GM12878 (cell line): ENCODE measurements at regions not wholly inside any gene's neighbourhood (a gene's known extent, or its start where the extent isn't known, plus 50 kb on each side); places are given as distances from the start of the nearest gene placed in this dataset.

ENCODE experiments used
- ATAC-seq: fragments of 200-7000 bp; cut with Tn5 transposase; 3 replicates; pipeline ENCODE4 v1.9.1; 2020; ENCODE audit warnings: mild to moderate bottlenecking, moderate library complexity
- BruUV-seq: library from RNA; stranded (reverse); fragments of 400-500 nt; replicated peaks from 2 replicates; lab custom pipeline; 2021; lab: Mats Ljungman, UMichigan
- CTCF ChIA-PET: fragments of 300-600 bp; sonication (Branson Sonifier 250); formaldehyde crosslinking; extraction: SDS; loops from one replicate; lab custom pipeline; 2021; ENCODE audit warnings: inconsistent platforms; lab: Yijun Ruan, JAX
- POLR2A ChIA-PET: fragments of 350-600 bp; formaldehyde crosslinking; extraction: SDS; loops from one replicate; lab custom pipeline; 2021; ENCODE audit warnings: inconsistent platforms; lab: Charles Lee
- RAD21 ChIA-PET: fragments of 300-600 bp; sonication (Branson Sonifier 250); formaldehyde crosslinking; loops from one replicate; lab custom pipeline; 2023; ENCODE audit warnings: antibody characterized with exemption; ENCODE audit not compliant: unreplicated experiment; lab: Charles Lee
- SMC1A ChIA-PET: fragments of 300-600 bp; sonication (Branson Sonifier 250); formaldehyde crosslinking; loops from one replicate; lab custom pipeline; 2023; ENCODE audit not compliant: unreplicated experiment, uncharacterized antibody; lab: Charles Lee
- DNase-seq: peaks from one replicate; pipeline ENCODE4 v3.0.0-alpha.2; 2011; ENCODE audit warnings: low read depth, low spot score
- FAIRE-seq: peaks from 3 replicates; lab custom pipeline; 2011; peaks lifted over from hg19 to GRCh38; lab: Jason Lieb, UNC
- H2AFZ ChIP-seq: 2 replicates; pipeline ENCODE4 v1.6.0; 2011; ENCODE audit warnings: low read depth, low read length, control low read depth; ENCODE audit not compliant: control insufficient read depth
- H3K27ac ChIP-seq: 2 replicates; pipeline ENCODE4 v1.5.1; 2011; ENCODE audit warnings: control low read depth; ENCODE audit not compliant: control insufficient read depth, insufficient read depth
- H3K27me3 ChIP-seq, 2 experiments: replicated peaks in 1 of 2; 2 replicates each; pipeline versions ENCODE4 v1.6.0 to v1.6.1; 2011; ENCODE audit warnings: low read length in 1 of 2; ENCODE audit not compliant: control insufficient read depth in 2 of 2, insufficient read depth in 2 of 2
- H3K36me3 ChIP-seq, 2 experiments: 2 replicates each; pipeline ENCODE4 v1.5.1; 2011; ENCODE audit warnings: low read length in 1 of 2; ENCODE audit not compliant: control insufficient read depth in 2 of 2, insufficient read depth in 2 of 2
- H3K4me1 ChIP-seq: 2 replicates; pipeline ENCODE4 v1.6.1; 2011; ENCODE audit warnings: mild to moderate bottlenecking, low read length, moderate library complexity, mixed read lengths; ENCODE audit not compliant: control insufficient read depth, insufficient read depth
- H3K4me2 ChIP-seq: 2 replicates; pipeline ENCODE4 v1.6.0; 2011; ENCODE audit warnings: control low read depth; ENCODE audit not compliant: control insufficient read depth, insufficient read depth
- H3K4me3 ChIP-seq: fragments of 200-600 bp; sonication (generic); 2 replicates; pipeline ENCODE4 v1.5.1; 2016
- H3K79me2 ChIP-seq: 2 replicates; pipeline ENCODE4 v1.6.0; 2011; ENCODE audit warnings: low read length; ENCODE audit not compliant: control insufficient read depth, insufficient read depth
- H3K9ac ChIP-seq: 2 replicates; pipeline ENCODE4 v1.8.0; 2011; ENCODE audit warnings: low read length, control low read depth, mixed read lengths; ENCODE audit not compliant: control insufficient read depth, insufficient read depth
- H3K9me3 ChIP-seq: replicated peaks from 3 replicates; pipeline ENCODE4 v1.5.1; 2011; ENCODE audit warnings: mild to moderate bottlenecking, low read length; ENCODE audit not compliant: control insufficient read depth, insufficient read depth
- H4K20me1 ChIP-seq: 2 replicates; pipeline ENCODE4 v1.6.0; 2011; ENCODE audit not compliant: control insufficient read depth, insufficient read depth
- BCL11A ChIP-seq: IDR thresholded peaks from 2 replicates; pipeline ENCODE4 v1.6.1; 2011; ENCODE audit warnings: low read depth, low read length
- POLR2AphosphoS2 ChIP-seq: IDR thresholded peaks from 2 replicates; pipeline ENCODE4 v1.6.1; 2011; ENCODE audit warnings: low read depth, mild to moderate bottlenecking, low read length, improper control_type of control experiment, moderate library complexity
- RAD21 ChIP-seq: IDR thresholded peaks from 2 replicates; pipeline ENCODE4 v1.6.1; 2011; ENCODE audit warnings: mild to moderate bottlenecking, low read depth, low read length, moderate library complexity; ENCODE audit not compliant: insufficient read depth
- ZNF207 ChIP-seq: fragments of 450-650 bp; IDR thresholded peaks from 2 replicates; pipeline ENCODE4 v1.6.1; 2014; ENCODE audit warnings: antibody characterized with exemption, mild to moderate bottlenecking, borderline replicate concordance
- WGBS: methylation state at CpG from one replicate; pipeline ENCODE4 v1.1.6; 2016; ENCODE audit warnings: low lambda C conversion rate; ENCODE audit not compliant: insufficient replicate concordance, insufficient coverage; ENCODE audit errors: missing lambda C conversion rate; 5-methylcytosine and 5-hydroxymethylcytosine counted together
- in situ Hi-C: fragments of 300-500 bp; cut with MboI; formaldehyde crosslinking; loops from 9 replicates; pipeline ENCODE4 v1.14.3; 2018; ENCODE audit warnings: mixed read lengths
- intact Hi-C: fragments of 100-400 bp; cut with micrococcal nuclease; formaldehyde crosslinking; loops from one replicate; pipeline ENCODE4 v1.14.2; 2022; ENCODE audit not compliant: unreplicated experiment
- TF ChIP-seq, protein P1 (sequence below), 3 experiments: IDR thresholded peaks in 2 of 3; conservative IDR thresholded peaks in 1 of 3; 2 replicates each; pipeline ENCODE4 v1.5.1; 2011; ENCODE audit warnings: low read depth in 3 of 3, low read length in 3 of 3, mild to moderate bottlenecking in 3 of 3, control low read depth in 2 of 3, moderate library complexity in 2 of 3, inconsistent platforms in 1 of 3, mixed read lengths in 1 of 3; ENCODE audit not compliant: control insufficient read depth in 2 of 3, insufficient read depth in 1 of 3; ENCODE audit errors: extremely low read depth in 1 of 3

DNA sequence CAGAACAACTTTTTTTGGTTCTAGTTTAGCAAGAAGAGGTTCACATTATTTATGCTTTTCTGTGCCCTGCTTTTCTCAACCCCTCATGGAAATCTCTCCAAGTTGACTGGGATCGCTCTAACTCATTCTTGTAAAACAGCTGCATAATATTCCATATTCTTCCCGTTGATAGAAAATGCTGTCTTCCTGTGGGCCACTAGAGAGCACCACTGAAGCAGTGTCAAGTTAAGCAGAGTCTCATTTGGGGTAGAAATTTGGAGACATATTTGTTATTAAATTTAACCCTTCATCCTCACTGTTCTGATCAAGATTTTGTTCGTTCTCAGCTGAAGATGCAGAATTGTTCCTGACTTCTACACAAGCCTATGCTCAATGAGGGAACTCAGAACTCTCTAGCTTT is 140.1 kb downstream of the CEMIP2 start:
- Histone ChIP-seq H3K9ac (no peak overlapping the region), H3K4me1 (no peaks in the 10 kb centered on the region), H3K79me2 (no peaks in the 10 kb centered on the region), H2AFZ (no peak overlapping the region), H4K20me1 (no peaks in the 10 kb centered on the region), H3K36me3 (no peaks in the 10 kb centered on the region), H3K27me3 (no peaks in the 10 kb centered on the region), H3K4me3 (no peak overlapping the region), H3K9me3 (no peaks in the 10 kb centered on the region)
- no peak for FAIRE-seq
- intact Hi-C loops, result loop anchor here (10.0 kb wide), 1 partner anchor 57 kb away; no protein-coding TSS in a partner anchor
- ChIA-PET RAD21 (interaction anchor here (0.6 to 1.9 kb wide), 6 partner anchors 11 to 193 kb away, joined by 3 to 7 read pairs (median 3); no protein-coding TSS in a partner anchor), POLR2A (no interaction called here), CTCF (interaction anchor here (0.7 to 2.7 kb wide), 13 partner anchors 11 to 191 kb away, joined by 3 to 14 read pairs (median 4); partner anchors contain the start of gene CEMIP2)
- WGBS, result 29% methylated on average over 3 of the region's 3 CpGs
- no peak; the same call in 2 of the 3 replicates for ATAC-seq
- no peak for TF ChIP-seq POLR2AphosphoS2
- TF ChIP-seq, protein P1, sequence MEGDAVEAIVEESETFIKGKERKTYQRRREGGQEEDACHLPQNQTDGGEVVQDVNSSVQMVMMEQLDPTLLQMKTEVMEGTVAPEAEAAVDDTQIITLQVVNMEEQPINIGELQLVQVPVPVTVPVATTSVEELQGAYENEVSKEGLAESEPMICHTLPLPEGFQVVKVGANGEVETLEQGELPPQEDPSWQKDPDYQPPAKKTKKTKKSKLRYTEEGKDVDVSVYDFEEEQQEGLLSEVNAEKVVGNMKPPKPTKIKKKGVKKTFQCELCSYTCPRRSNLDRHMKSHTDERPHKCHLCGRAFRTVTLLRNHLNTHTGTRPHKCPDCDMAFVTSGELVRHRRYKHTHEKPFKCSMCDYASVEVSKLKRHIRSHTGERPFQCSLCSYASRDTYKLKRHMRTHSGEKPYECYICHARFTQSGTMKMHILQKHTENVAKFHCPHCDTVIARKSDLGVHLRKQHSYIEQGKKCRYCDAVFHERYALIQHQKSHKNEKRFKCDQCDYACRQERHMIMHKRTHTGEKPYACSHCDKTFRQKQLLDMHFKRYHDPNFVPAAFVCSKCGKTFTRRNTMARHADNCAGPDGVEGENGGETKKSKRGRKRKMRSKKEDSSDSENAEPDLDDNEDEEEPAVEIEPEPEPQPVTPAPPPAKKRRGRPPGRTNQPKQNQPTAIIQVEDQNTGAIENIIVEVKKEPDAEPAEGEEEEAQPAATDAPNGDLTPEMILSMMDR (IDR thresholded peaks at IDR 0.05 in 2 of 3, conservative IDR thresholded peaks at IDR 0.05 in 1 of 3; ENCODE audit: control insufficient read depth in 2 of 3, extremely low read depth in 1 of 3, insufficient read depth in 1 of 3, low read depth in 3 of 3, low read length in 3 of 3), result peak; percentile 20 to 30 (median 24); a peak in 3 of 6 replicates
- TF ChIP-seq RAD21, result 0 out of 2 replicates have a peak, but pooled peaks have one; percentile 9
- no peak for TF ChIP-seq BCL11A
- TF ChIP-seq ZNF207, result no peak
- TF ChIP-seq, all 136 proteins: peak for 2
- Histone ChIP-seq H3K4me2 (no peak overlapping the region), H3K27ac (no peak overlapping the region)
- in situ Hi-C loops, result loop anchor here (10.0 kb wide), 1 partner anchor 387 kb away; no protein-coding TSS in a partner anchor
- DNase-seq, result no peak
- no TSS peak for BruUV-seq
- SMC1A ChIA-PET, result interaction anchor here (1.0 to 2.9 kb wide), 11 partner anchors 10 to 397 kb away, joined by 3 to 15 read pairs (median 4); no protein-coding TSS in a partner anchor
